DOHH2 (cell line): ENCODE measurements at regions not wholly inside any gene's neighbourhood (a gene's known extent, or its start where the extent isn't known, plus 50 kb on each side); places are given as distances from the start of the nearest gene placed in this dataset.

ENCODE experiments used
- CTCF ChIP-seq: fragments of 200-600 bp; sonication (generic); IDR thresholded peaks from one replicate; pipeline ENCODE4 v1.5.1; 2014; ENCODE audit warnings: antibody characterized with exemption, mild to moderate bottlenecking, low read depth, low read length; ENCODE audit not compliant: poor library complexity, severe bottlenecking
- EZH2phosphoT487 ChIP-seq: fragments of 200-600 bp; sonication (generic); IDR thresholded peaks from 2 replicates; pipeline ENCODE4 v1.6.1; 2017; ENCODE audit warnings: borderline replicate concordance, mild to moderate bottlenecking, antibody characterized with exemption, low read length, moderate library complexity, mixed read lengths

DNA sequence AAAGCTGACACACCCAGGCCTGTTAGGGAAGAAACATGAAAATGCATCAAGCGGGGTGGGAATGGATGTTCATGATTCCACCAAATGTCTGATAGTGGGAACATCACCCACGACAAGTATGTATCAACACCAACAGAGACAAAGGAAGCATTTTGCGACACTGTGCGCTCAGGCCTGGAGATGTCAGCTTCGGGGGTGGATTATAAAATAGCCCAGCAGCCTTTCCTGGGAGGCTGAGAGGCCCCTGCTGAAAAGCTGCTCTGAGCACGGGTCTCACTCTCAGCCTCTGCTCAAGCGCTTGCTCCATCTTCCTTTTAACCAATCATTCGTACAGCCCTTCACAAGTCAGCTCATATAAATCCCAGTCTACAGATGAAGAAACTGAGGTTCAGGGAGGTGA is 213.5 kb downstream of the BCL11B start:
- no peak for TF ChIP-seq CTCF
- no peak for TF ChIP-seq EZH2phosphoT487
